GM18505 (cell line): ENCODE measurements at regions not wholly inside any gene's neighbourhood (a gene's known extent, or its start where the extent isn't known, plus 50 kb on each side); places are given as distances from the start of the nearest gene placed in this dataset.

Experiments used
- ATAC-seq: cut with Tn5 transposase; IDR thresholded peaks from one replicate; pipeline ENCODE4 v1.9.1; 2021; ENCODE audit not compliant: unreplicated experiment
- POLR2A ChIP-seq: IDR thresholded peaks from 4 replicates; pipeline ENCODE4 v1.6.1; 2011; ENCODE audit warnings: borderline replicate concordance; ENCODE audit not compliant: insufficient read depth, insufficient read length; ENCODE audit errors: extremely low read depth

GRCh38 chr6:71465096-71465495 is 176.5 kb downstream of the OGFRL1 start:
- no peak for TF ChIP-seq POLR2A
- ATAC-seq: no peak

GRCh38 chr6:71466362-71466761 is 177.8 kb downstream of the OGFRL1 start:
- TF ChIP-seq POLR2A: no peak

GRCh38 chr6:71468038-71468437 is 179.4 kb downstream of the OGFRL1 start:
- ATAC-seq: no peak
- TF ChIP-seq POLR2A: no peak

More at GRCh38 chr6:71466362-71466761, 177.8 kb downstream of the OGFRL1 start:
- ATAC-seq: no peak

GRCh38 chr6:71468841-71469700 is 180.5 kb downstream of the OGFRL1 start:
- no peak for ATAC-seq
- TF ChIP-seq POLR2A: no peak

GRCh38 chr6:71471718-71472117 is 183.1 kb downstream of the OGFRL1 start:
- TF ChIP-seq POLR2A: no peak
- no peak for ATAC-seq

- TF ChIP-seq POLR2A: no peak
- no peak for ATAC-seq
These were observed 185.3 kb downstream of the OGFRL1 start for GRCh38 chr6:71473926-71474325.

GRCh38 chr6:71474942-71475341 is 186.3 kb downstream of the OGFRL1 start:
- no peak for TF ChIP-seq POLR2A
- no peak for ATAC-seq

GRCh38 chr6:71476371-71476770 is 187.8 kb downstream of the OGFRL1 start:
- TF ChIP-seq POLR2A: no peak
- no peak for ATAC-seq

GRCh38 chr6:71476872-71477271 is 188.3 kb downstream of the OGFRL1 start:
- no peak for TF ChIP-seq POLR2A
- ATAC-seq: no peak

GRCh38 chr6:71478834-71479541 is 190.4 kb downstream of the OGFRL1 start:
- no peak for TF ChIP-seq POLR2A
- ATAC-seq: no peak

GRCh38 chr6:71480577-71480976 is 192.0 kb downstream of the OGFRL1 start:
- TF ChIP-seq POLR2A: no peak
- ATAC-seq: no peak

- TF ChIP-seq POLR2A: no peak
- no peak for ATAC-seq
These were observed 192.4 kb downstream of the OGFRL1 start for GRCh38 chr6:71481011-71481410.

GRCh38 chr6:71481801-71482200 is 193.2 kb downstream of the OGFRL1 start:
- TF ChIP-seq POLR2A: no peak
- no peak for ATAC-seq

- ATAC-seq: no peak
- TF ChIP-seq POLR2A: no peak
These were observed 194.1 kb downstream of the OGFRL1 start for GRCh38 chr6:71482742-71483141.
